ENCODE measurements at regions not wholly inside any gene's neighbourhood (a gene's known extent, or its start where the extent isn't known, plus 50 kb on each side); places are given as distances from the start of the nearest gene placed in this dataset.

DNA sequence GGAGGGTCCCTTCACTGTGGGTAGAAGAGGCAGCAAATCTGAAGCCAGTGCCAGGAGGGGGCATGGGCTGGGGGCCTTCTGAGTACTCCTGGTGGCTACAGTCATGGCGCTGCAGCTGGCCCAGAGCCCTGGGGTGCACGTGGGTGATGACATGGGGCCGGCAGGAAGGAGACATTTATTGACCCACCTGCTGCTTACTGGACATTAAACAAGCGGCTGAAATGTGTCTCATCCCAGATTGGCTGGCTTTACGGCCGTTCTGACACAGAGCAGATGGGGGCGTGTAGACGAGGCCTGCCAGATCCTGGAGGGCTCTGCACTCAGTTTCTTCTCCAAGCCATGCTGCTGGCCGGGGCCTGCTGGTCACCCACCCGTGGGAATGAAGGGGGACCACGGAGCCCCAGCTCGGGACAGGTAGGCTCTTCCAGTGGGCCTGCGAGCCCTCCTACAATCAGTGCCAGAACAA is 906.9 kb downstream of the BRD1 start:
- no peak for ATAC-seq
- TF ChIP-seq PATZ1 (CRISPR knock-in tag; IDR thresholded peaks at IDR 0.05; ENCODE audit: borderline replicate concordance) (no peak), ZNF8 (CRISPR knock-in tag; IDR thresholded peaks at IDR 0.05) (no peak), ESRRG (CRISPR knock-in tag; IDR thresholded peaks at IDR 0.05) (no peak), GLIS3 (CRISPR knock-in tag; IDR thresholded peaks at IDR 0.05) (no peak), TOX (CRISPR knock-in tag; IDR thresholded peaks at IDR 0.05; ENCODE audit: borderline replicate concordance) (no peak), OSR1 (CRISPR knock-in tag; IDR thresholded peaks at IDR 0.05) (no peak), ZNF70 (CRISPR knock-in tag; IDR thresholded peaks at IDR 0.05) (no peak), ARNTL (CRISPR knock-in tag; IDR thresholded peaks at IDR 0.05; ENCODE audit: borderline replicate concordance, low read depth) (no peak), TSHZ2 (CRISPR knock-in tag; IDR thresholded peaks at IDR 0.05) (no peak), CSDC2 (CRISPR knock-in tag; IDR thresholded peaks at IDR 0.05) (no peak), ZC3H10 (CRISPR knock-in tag; IDR thresholded peaks at IDR 0.05) (no peak), ISL1 (CRISPR knock-in tag; IDR thresholded peaks at IDR 0.05) (no peak), BACH2 (CRISPR knock-in tag; IDR thresholded peaks at IDR 0.05; ENCODE audit: borderline replicate concordance) (no peak), SNAI2 (CRISPR knock-in tag; IDR thresholded peaks at IDR 0.05) (no peak), ZFP3 (CRISPR knock-in tag; IDR thresholded peaks at IDR 0.05) (no peak), TCF4 (CRISPR knock-in tag; IDR thresholded peaks at IDR 0.05; ENCODE audit: borderline replicate concordance) (no peak), PPARA (CRISPR knock-in tag; IDR thresholded peaks at IDR 0.05; ENCODE audit: borderline replicate concordance) (no peak)
- TF ChIP-seq, protein P1, sequence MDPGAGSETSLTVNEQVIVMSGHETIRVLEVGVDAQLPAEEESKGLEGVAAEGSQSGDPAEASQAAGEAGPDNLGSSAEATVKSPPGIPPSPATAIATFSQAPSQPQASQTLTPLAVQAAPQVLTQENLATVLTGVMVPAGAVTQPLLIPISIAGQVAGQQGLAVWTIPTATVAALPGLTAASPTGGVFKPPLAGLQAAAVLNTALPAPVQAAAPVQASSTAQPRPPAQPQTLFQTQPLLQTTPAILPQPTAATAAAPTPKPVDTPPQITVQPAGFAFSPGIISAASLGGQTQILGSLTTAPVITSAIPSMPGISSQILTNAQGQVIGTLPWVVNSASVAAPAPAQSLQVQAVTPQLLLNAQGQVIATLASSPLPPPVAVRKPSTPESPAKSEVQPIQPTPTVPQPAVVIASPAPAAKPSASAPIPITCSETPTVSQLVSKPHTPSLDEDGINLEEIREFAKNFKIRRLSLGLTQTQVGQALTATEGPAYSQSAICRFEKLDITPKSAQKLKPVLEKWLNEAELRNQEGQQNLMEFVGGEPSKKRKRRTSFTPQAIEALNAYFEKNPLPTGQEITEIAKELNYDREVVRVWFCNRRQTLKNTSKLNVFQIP (CRISPR knock-in tag; IDR thresholded peaks at IDR 0.05; ENCODE audit: borderline replicate concordance, low read depth): no peak
- TF ChIP-seq, protein P2, sequence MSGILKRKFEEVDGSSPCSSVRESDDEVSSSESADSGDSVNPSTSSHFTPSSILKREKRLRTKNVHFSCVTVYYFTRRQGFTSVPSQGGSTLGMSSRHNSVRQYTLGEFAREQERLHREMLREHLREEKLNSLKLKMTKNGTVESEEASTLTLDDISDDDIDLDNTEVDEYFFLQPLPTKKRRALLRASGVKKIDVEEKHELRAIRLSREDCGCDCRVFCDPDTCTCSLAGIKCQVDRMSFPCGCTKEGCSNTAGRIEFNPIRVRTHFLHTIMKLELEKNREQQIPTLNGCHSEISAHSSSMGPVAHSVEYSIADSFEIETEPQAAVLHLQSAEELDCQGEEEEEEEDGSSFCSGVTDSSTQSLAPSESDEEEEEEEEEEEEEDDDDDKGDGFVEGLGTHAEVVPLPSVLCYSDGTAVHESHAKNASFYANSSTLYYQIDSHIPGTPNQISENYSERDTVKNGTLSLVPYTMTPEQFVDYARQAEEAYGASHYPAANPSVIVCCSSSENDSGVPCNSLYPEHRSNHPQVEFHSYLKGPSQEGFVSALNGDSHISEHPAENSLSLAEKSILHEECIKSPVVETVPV (CRISPR knock-in tag; IDR thresholded peaks at IDR 0.05): no peak

GRCh38 chr22:48919851-48920589 is 907.7 kb downstream of the BRD1 start:
- TF ChIP-seq RARB (CRISPR knock-in tag; IDR thresholded peaks at IDR 0.05) (no peak), TCF4 (CRISPR knock-in tag; IDR thresholded peaks at IDR 0.05; ENCODE audit: borderline replicate concordance) (no peak), ZNF565 (CRISPR knock-in tag; conservative IDR thresholded peaks at IDR 0.05; ENCODE audit: low read depth) (no peak)
- ATAC-seq: no peak

- ATAC-seq: no peak
These were observed 908.5 kb downstream of the BRD1 start for GRCh38 chr22:48919187-48919590.

More at GRCh38 chr22:48919187-48919590, 908.5 kb downstream of the BRD1 start:
- TF ChIP-seq, protein P2 (CRISPR knock-in tag; IDR thresholded peaks at IDR 0.05): no peak
- TF ChIP-seq ZNF8 (CRISPR knock-in tag; IDR thresholded peaks at IDR 0.05): no peak
- no peak for TF ChIP-seq ZNF70 (CRISPR knock-in tag; IDR thresholded peaks at IDR 0.05)
- TF ChIP-seq, protein P1 (CRISPR knock-in tag; IDR thresholded peaks at IDR 0.05; ENCODE audit: borderline replicate concordance, low read depth): no peak

Measured in SK-N-SH treated with all-trans-retinoic acid at 6 μM for 48 hours (cell line).